ENCODE measurements at regions not wholly inside any gene's neighbourhood (a gene's known extent, or its start where the extent isn't known, plus 50 kb on each side); places are given as distances from the start of the nearest gene placed in this dataset.

- TF ChIP-seq CTCF (IDR thresholded peaks at IDR 0.05) (no peak), POLR2AphosphoS5 (IDR thresholded peaks at IDR 0.05) (no peak), EP300 (IDR thresholded peaks at IDR 0.05) (no peak), POLR2A (IDR thresholded peaks at IDR 0.05; ENCODE audit: low read depth) (no peak)
Measured at GRCh38 chr14:35969310-35969709, 143.2 kb downstream of the BRMS1L start.
